ENCODE measurements at regions not wholly inside any gene's neighbourhood (a gene's known extent, or its start where the extent isn't known, plus 50 kb on each side); places are given as distances from the start of the nearest gene placed in this dataset.

GRCh38 chr5:136676685-136677084, 311.3 kb upstream of the TRPC7 start:
- no peak for ATAC-seq
- H3K9me3 ChIP-seq = no peaks in the 10 kb centered on the region; the same call in 2 of the 3 replicates
- H3K4me1 ChIP-seq = no peaks in the 10 kb centered on the region
- no peak overlapping the region for H3K4me3 ChIP-seq
- ChIA-PET POLR2A (no interaction called here), CTCF (interaction anchor here (1.0 to 1.4 kb wide), 2 partner anchors 9 to 427 kb away, joined by 3 read pairs; no protein-coding TSS in a partner anchor)
- no peak overlapping the region for H3K4me2 ChIP-seq
- no peak for DNase-seq (ENCODE audit: low read depth in 1 of 2, low spot score in 1 of 2)
- WGBS (ENCODE audit: missing lambda C conversion rate) = 9% methylated on average over 3 of the region's 3 CpGs
- no peak overlapping the region for H3K27ac ChIP-seq
- FAIRE-seq = no peak
- TF ChIP-seq, protein P1, sequence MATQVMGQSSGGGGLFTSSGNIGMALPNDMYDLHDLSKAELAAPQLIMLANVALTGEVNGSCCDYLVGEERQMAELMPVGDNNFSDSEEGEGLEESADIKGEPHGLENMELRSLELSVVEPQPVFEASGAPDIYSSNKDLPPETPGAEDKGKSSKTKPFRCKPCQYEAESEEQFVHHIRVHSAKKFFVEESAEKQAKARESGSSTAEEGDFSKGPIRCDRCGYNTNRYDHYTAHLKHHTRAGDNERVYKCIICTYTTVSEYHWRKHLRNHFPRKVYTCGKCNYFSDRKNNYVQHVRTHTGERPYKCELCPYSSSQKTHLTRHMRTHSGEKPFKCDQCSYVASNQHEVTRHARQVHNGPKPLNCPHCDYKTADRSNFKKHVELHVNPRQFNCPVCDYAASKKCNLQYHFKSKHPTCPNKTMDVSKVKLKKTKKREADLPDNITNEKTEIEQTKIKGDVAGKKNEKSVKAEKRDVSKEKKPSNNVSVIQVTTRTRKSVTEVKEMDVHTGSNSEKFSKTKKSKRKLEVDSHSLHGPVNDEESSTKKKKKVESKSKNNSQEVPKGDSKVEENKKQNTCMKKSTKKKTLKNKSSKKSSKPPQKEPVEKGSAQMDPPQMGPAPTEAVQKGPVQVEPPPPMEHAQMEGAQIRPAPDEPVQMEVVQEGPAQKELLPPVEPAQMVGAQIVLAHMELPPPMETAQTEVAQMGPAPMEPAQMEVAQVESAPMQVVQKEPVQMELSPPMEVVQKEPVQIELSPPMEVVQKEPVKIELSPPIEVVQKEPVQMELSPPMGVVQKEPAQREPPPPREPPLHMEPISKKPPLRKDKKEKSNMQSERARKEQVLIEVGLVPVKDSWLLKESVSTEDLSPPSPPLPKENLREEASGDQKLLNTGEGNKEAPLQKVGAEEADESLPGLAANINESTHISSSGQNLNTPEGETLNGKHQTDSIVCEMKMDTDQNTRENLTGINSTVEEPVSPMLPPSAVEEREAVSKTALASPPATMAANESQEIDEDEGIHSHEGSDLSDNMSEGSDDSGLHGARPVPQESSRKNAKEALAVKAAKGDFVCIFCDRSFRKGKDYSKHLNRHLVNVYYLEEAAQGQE (IDR thresholded peaks at IDR 0.05) = no peak
- TF ChIP-seq TP53 (CRISPR knock-in tag; IDR thresholded peaks at IDR 0.05) (no peak), NR3C1 (IDR thresholded peaks at IDR 0.05) (no peak), MYC (IDR thresholded peaks at IDR 0.05; ENCODE audit: borderline replicate concordance, low read length) (no peak), POLR2A (IDR thresholded peaks at IDR 0.05; ENCODE audit: low read length) (no peak), POLR2AphosphoS2 (conservative IDR thresholded peaks at IDR 0.05; ENCODE audit: low read length) (no peak), JUN (IDR thresholded peaks at IDR 0.05) (no peak), SMC3 (IDR thresholded peaks at IDR 0.05) (no peak), KDM5A (IDR thresholded peaks at IDR 0.05) (no peak), TFCP2L1 (CRISPR knock-in tag; IDR thresholded peaks at IDR 0.05) (no peak), RNF2 (IDR thresholded peaks at IDR 0.05; ENCODE audit: borderline replicate concordance, low read depth) (no peak), ZFP36 (IDR thresholded peaks at IDR 0.05; ENCODE audit: borderline replicate concordance, partially characterized antibody) (no peak), GATA3 (IDR thresholded peaks at IDR 0.05; ENCODE audit: borderline replicate concordance) (no peak), HOXB13 (CRISPR knock-in tag; IDR thresholded peaks at IDR 0.05; ENCODE audit: low read depth) (no peak)
- TF ChIP-seq, protein P2, sequence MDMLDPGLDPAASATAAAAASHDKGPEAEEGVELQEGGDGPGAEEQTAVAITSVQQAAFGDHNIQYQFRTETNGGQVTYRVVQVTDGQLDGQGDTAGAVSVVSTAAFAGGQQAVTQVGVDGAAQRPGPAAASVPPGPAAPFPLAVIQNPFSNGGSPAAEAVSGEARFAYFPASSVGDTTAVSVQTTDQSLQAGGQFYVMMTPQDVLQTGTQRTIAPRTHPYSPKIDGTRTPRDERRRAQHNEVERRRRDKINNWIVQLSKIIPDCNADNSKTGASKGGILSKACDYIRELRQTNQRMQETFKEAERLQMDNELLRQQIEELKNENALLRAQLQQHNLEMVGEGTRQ (IDR thresholded peaks at IDR 0.05) = no peak
- TF ChIP-seq, protein P3, sequence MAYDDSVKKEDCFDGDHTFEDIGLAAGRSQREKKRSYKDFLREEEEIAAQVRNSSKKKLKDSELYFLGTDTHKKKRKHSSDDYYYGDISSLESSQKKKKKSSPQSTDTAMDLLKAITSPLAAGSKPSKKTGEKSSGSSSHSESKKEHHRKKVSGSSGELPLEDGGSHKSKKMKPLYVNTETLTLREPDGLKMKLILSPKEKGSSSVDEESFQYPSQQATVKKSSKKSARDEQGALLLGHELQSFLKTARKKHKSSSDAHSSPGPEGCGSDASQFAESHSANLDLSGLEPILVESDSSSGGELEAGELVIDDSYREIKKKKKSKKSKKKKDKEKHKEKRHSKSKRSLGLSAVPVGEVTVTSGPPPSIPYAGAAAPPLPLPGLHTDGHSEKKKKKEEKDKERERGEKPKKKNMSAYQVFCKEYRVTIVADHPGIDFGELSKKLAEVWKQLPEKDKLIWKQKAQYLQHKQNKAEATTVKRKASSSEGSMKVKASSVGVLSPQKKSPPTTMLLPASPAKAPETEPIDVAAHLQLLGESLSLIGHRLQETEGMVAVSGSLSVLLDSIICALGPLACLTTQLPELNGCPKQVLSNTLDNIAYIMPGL (CRISPR knock-in tag; IDR thresholded peaks at IDR 0.05; ENCODE audit: borderline replicate concordance) = no peak
- TF ChIP-seq, protein P4, sequence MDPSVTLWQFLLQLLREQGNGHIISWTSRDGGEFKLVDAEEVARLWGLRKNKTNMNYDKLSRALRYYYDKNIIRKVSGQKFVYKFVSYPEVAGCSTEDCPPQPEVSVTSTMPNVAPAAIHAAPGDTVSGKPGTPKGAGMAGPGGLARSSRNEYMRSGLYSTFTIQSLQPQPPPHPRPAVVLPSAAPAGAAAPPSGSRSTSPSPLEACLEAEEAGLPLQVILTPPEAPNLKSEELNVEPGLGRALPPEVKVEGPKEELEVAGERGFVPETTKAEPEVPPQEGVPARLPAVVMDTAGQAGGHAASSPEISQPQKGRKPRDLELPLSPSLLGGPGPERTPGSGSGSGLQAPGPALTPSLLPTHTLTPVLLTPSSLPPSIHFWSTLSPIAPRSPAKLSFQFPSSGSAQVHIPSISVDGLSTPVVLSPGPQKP (IDR thresholded peaks at IDR 0.05; ENCODE audit: low read depth, low read length) = no peak

DNA sequence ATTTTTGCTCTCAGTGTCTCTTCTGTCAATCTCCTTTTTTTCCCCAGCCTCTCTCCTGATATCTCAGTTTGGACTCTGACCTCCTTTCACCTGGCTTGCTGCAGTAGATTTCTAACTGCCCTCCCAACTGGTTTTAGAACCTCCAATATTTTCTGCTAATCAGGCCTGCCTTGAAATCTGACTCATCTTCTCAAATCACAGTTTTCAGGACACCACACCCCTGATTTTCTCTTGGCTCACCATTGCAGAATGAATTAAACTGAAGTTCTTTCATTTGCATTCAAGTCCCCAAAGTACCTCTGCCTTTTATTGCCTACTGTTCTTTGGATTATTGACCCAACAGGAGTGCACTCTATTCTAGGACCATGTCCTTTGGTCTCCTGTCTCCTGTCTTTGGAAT, 310.4 kb upstream of the TRPC7 start:
- ChIA-PET CTCF (interaction anchor here (1.4 kb wide), 1 partner anchor 426 kb away, joined by 3 read pairs; no protein-coding TSS in a partner anchor), POLR2A (no interaction called here)
- Histone ChIP-seq H3K27ac (no peak overlapping the region), H3K4me1 (no peaks in the 10 kb centered on the region), H3K4me2 (no peak overlapping the region), H3K4me3 (no peak overlapping the region), H3K9me3 (no peaks in the 10 kb centered on the region; the same call in 2 of the 3 replicates)
- TF ChIP-seq MAFK (IDR thresholded peaks at IDR 0.05; ENCODE audit: partially characterized antibody) (no peak), ZSCAN20 (CRISPR knock-in tag; IDR thresholded peaks at IDR 0.05) (no peak)
- TF ChIP-seq, protein P2 (IDR thresholded peaks at IDR 0.05) = no peak
- TF ChIP-seq, protein P3 (CRISPR knock-in tag; IDR thresholded peaks at IDR 0.05; ENCODE audit: borderline replicate concordance) = no peak
- no peak for ATAC-seq
- FAIRE-seq = no peak
- DNase-seq (ENCODE audit: low read depth in 1 of 2, low spot score in 1 of 2) = no peak

All from A549 (cell line).